K562 (cell line): ENCODE measurements at regions not wholly inside any gene's neighbourhood (a gene's known extent, or its start where the extent isn't known, plus 50 kb on each side); places are given as distances from the start of the nearest gene placed in this dataset.

Experiments
- ATAC-seq: fragments of 200-7000 bp; cut with Tn5 transposase; 3 replicates; pipeline ENCODE4 v1.9.1; 2020; ENCODE audit warnings: moderate library complexity
- BruUV-seq: library from RNA; stranded (reverse); fragments of 400-500 nt; replicated peaks from 2 replicates; lab custom pipeline; 2021; lab: Mats Ljungman, UMichigan
- CTCF ChIA-PET: fragments of 300-600 bp; formaldehyde crosslinking; extraction: SDS; loops from one replicate; lab custom pipeline; 2021; ENCODE audit warnings: low intra/inter-chr PET ratio; lab: Yijun Ruan, JAX
- POLR2A ChIA-PET: fragments of 300-600, 350-650 bp; sonication (Branson Sonifier 250); formaldehyde crosslinking; extraction: SDS; loops from one replicate; lab custom pipeline; 2021; ENCODE audit warnings: antibody characterized with exemption, inconsistent platforms; lab: Yijun Ruan, JAX
- DNase-seq, 4 experiments: peaks; one replicate each; pipeline versions ENCODE4 v3.0.0 to v3.0.0-alpha.2; 2011 to 2018; ENCODE audit warnings: low spot score in 3 of 4, mixed read lengths in 3 of 4; ENCODE audit errors: extremely low read depth in 1 of 4
- FAIRE-seq: peaks from 2 replicates; lab custom pipeline; 2011; peaks lifted over from hg19 to GRCh38; lab: Jason Lieb, UNC
- H2AFZ ChIP-seq: 2 replicates; pipeline ENCODE4 v1.6.0; 2011; ENCODE audit warnings: low read depth, low read length, control low read depth, inconsistent platforms
- H3K27ac ChIP-seq: fragments of 200-600 bp; 3 replicates; pipeline ENCODE4 v1.8.0; 2011; ENCODE audit warnings: low read depth, mild to moderate bottlenecking, control low read depth, inconsistent platforms, low read length, moderate library complexity, mixed read lengths; ENCODE audit errors: extremely low read depth
- H3K27me3 ChIP-seq, 2 experiments: fragments of 300-600 bp in 1 of 2; 2 replicates in 1 of 2; 3 replicates in 1 of 2; pipeline versions ENCODE4 v1.6.0 to v1.8.0; 2011; ENCODE audit warnings: inconsistent platforms in 2 of 2, low read length in 2 of 2, mild to moderate bottlenecking in 1 of 2, mixed read lengths in 1 of 2, moderate library complexity in 1 of 2; ENCODE audit not compliant: control insufficient read depth in 2 of 2, insufficient read depth in 2 of 2
- H3K36me3 ChIP-seq: fragments of 300-600 bp; 3 replicates; pipeline ENCODE4 v1.8.0; 2011; ENCODE audit warnings: mild to moderate bottlenecking, low read length, inconsistent platforms; ENCODE audit not compliant: control insufficient read depth, insufficient read depth
- H3K4me1 ChIP-seq, 2 experiments: fragments of 200-600 bp in 1 of 2; replicated peaks in 1 of 2; 2 replicates in 1 of 2; 3 replicates in 1 of 2; pipeline versions ENCODE4 v1.5.1 to v1.8.0; 2011; ENCODE audit warnings: inconsistent platforms in 2 of 2, low read length in 2 of 2, mild to moderate bottlenecking in 1 of 2, mixed read lengths in 1 of 2, moderate library complexity in 1 of 2; ENCODE audit not compliant: control insufficient read depth in 2 of 2, insufficient read depth in 2 of 2
- H3K4me2 ChIP-seq: 2 replicates; pipeline ENCODE4 v1.6.1; 2011; ENCODE audit warnings: low read length, control low read depth, inconsistent platforms, mixed read lengths; ENCODE audit not compliant: insufficient read depth
- H3K4me3 ChIP-seq: fragments of 200-600 bp; sonication (generic), shearing (Covaris generic); 2 replicates; pipeline ENCODE4 v1.5.1; 2016; ENCODE audit warnings: control low read depth, inconsistent platforms
- H3K79me2 ChIP-seq: fragments of 200-600 bp; 3 replicates; pipeline ENCODE4 v1.8.0; 2011; ENCODE audit warnings: low read length, inconsistent platforms; ENCODE audit not compliant: control insufficient read depth, insufficient read depth
- H3K9ac ChIP-seq, 2 experiments: 2 replicates each; pipeline versions ENCODE4 v1.6.0 to v1.6.1; 2011; ENCODE audit warnings: low read depth in 2 of 2, low read length in 2 of 2, control low read depth in 1 of 2, inconsistent platforms in 1 of 2, mild to moderate bottlenecking in 1 of 2, mixed read lengths in 1 of 2; ENCODE audit not compliant: insufficient read depth in 1 of 2
- H3K9me1 ChIP-seq: one replicate; pipeline ENCODE4 v1.6.0; 2011; ENCODE audit warnings: inconsistent platforms, mild to moderate bottlenecking, low read length, moderate library complexity; ENCODE audit not compliant: control insufficient read depth, insufficient read depth
- H3K9me3 ChIP-seq: replicated peaks from 2 replicates; pipeline ENCODE4 v1.5.1; 2011; ENCODE audit warnings: low read depth, low read length, inconsistent platforms; ENCODE audit not compliant: control insufficient read depth, insufficient read depth
- H4K20me1 ChIP-seq: replicated peaks from 2 replicates; pipeline ENCODE4 v1.6.1; 2011; ENCODE audit warnings: low read length, inconsistent platforms, mixed read lengths; ENCODE audit not compliant: control insufficient read depth, insufficient read depth
- ATF7 ChIP-seq: fragments of 450-650 bp; IDR thresholded peaks from 2 replicates; pipeline ENCODE4 v1.7.1; 2014; ENCODE audit warnings: mild to moderate bottlenecking, moderate library complexity
- C11orf30 ChIP-seq: fragments of 450-650 bp; IDR thresholded peaks from 2 replicates; pipeline ENCODE4 v1.6.1; 2016; ENCODE audit warnings: low read depth, mild to moderate bottlenecking
- CBX8 ChIP-seq: fragments of 200-600 bp; sonication (generic); IDR thresholded peaks from 2 replicates; pipeline ENCODE4 v1.6.1; 2012; ENCODE audit warnings: borderline replicate concordance, mixed run types, low read depth, mild to moderate bottlenecking, moderate library complexity, mixed read lengths, low read length, control low read depth, inconsistent platforms; ENCODE audit not compliant: poor library complexity, severe bottlenecking; ENCODE audit errors: extremely low read depth
- HCFC1 ChIP-seq: IDR thresholded peaks from 2 replicates; pipeline ENCODE4 v1.6.1; 2012; ENCODE audit warnings: low read depth, low read length, improper control_type of control experiment
- HNRNPH1 ChIP-seq: fragments of 200-400 bp; formaldehyde crosslinking; optimal IDR thresholded peaks from 2 replicates; pipeline ENCODE3; 2017; ENCODE audit warnings: low read depth, mild to moderate bottlenecking, low read length, moderate library complexity
- HNRNPK ChIP-seq: fragments of 200-400 bp; formaldehyde crosslinking; IDR thresholded peaks from one replicate; pipeline ENCODE4 v1.6.1; 2018; ENCODE audit warnings: mild to moderate bottlenecking, low read depth, low read length; ENCODE audit not compliant: poor library complexity, severe bottlenecking
- HNRNPUL1 ChIP-seq: fragments of 200-400 bp; formaldehyde crosslinking; IDR thresholded peaks from 2 replicates; pipeline ENCODE4 v1.6.1; 2017; ENCODE audit warnings: low read length
- KLF1 ChIP-seq: fragments of 450-650 bp; IDR thresholded peaks from 2 replicates; pipeline ENCODE4 v1.6.1; 2016; ENCODE audit warnings: missing genetic modification characterization, missing compliant biosample characterization
- KLF16 ChIP-seq: IDR thresholded peaks from 2 replicates; pipeline ENCODE4 v1.6.1; 2016; ENCODE audit warnings: antibody characterized with exemption
- MYC ChIP-seq, 2 experiments: fragments of 250-450 bp in 1 of 2; sonication (Bioruptor Pico) in 1 of 2; IDR thresholded peaks; 2 replicates each; pipeline versions ENCODE4 v1.5.1 to v1.6.1; 2012 to 2021; ENCODE audit warnings: low read depth in 2 of 2, borderline replicate concordance in 1 of 2, improper control_type of control experiment in 1 of 2, low read length in 1 of 2, mild to moderate bottlenecking in 1 of 2, moderate library complexity in 1 of 2
- PBX2 ChIP-seq, 2 experiments: IDR thresholded peaks in 1 of 2; conservative IDR thresholded peaks in 1 of 2; 2 replicates each; pipeline ENCODE4 v1.6.1; 2016; ENCODE audit warnings: low read depth in 2 of 2, mild to moderate bottlenecking in 1 of 2, missing compliant biosample characterization in 1 of 2, missing genetic modification characterization in 1 of 2, moderate library complexity in 1 of 2
- PTBP1 ChIP-seq: fragments of 200-400 bp; formaldehyde crosslinking; IDR thresholded peaks from 2 replicates; pipeline ENCODE4 v1.6.1; 2017; ENCODE audit warnings: low read depth, low read length
- ZFP30 ChIP-seq: fragments of 250-450 bp; sonication (Bioruptor Pico); IDR thresholded peaks from 2 replicates; pipeline ENCODE4 v1.8.0; 2022; ENCODE audit warnings: moderate library complexity, mild to moderate bottlenecking, inconsistent platforms, borderline replicate concordance
- ZNF232 ChIP-seq: sonication (generic); formaldehyde crosslinking; IDR thresholded peaks from 2 replicates; pipeline ENCODE4 v1.8.0; 2022; ENCODE audit warnings: mild to moderate bottlenecking, missing genetic modification reagents
- ZNF507 ChIP-seq: conservative IDR thresholded peaks from 2 replicates; pipeline ENCODE4 v1.6.1; 2017; ENCODE audit warnings: missing genetic modification characterization, missing compliant biosample characterization
- ZNF551 ChIP-seq: fragments of 250-450 bp; sonication (Bioruptor Pico); IDR thresholded peaks from 2 replicates; pipeline ENCODE4 v1.5.0; 2021; ENCODE audit warnings: mild to moderate bottlenecking, moderate library complexity
- ZNF589 ChIP-seq: fragments of 200-800 bp; sonication (Bioruptor generic); IDR thresholded peaks from 2 replicates; pipeline ENCODE4 v1.6.1; 2016; ENCODE audit warnings: low read depth, missing genetic modification characterization, missing compliant biosample characterization
- ZNF639 ChIP-seq, 2 experiments: fragments of 200-800 bp in 1 of 2; sonication (Bioruptor generic) in 1 of 2; sonication (generic) in 1 of 2; formaldehyde crosslinking in 1 of 2; IDR thresholded peaks in 1 of 2; conservative IDR thresholded peaks in 1 of 2; 2 replicates each; pipeline versions ENCODE4 v1.5.0 to v1.6.1; 2016 to 2020; ENCODE audit warnings: missing compliant biosample characterization in 1 of 2, missing genetic modification characterization in 1 of 2, missing genetic modification reagents in 1 of 2
- WGBS: fragments of 100-300 bp; shearing (Covaris generic); methylation state at CpG from one replicate; pipeline ENCODE4 v1.1.6; 2016; ENCODE audit warnings: low coverage, mixed read lengths; ENCODE audit not compliant: insufficient coverage; ENCODE audit errors: missing lambda C conversion rate; 5-methylcytosine and 5-hydroxymethylcytosine counted together
- in situ Hi-C: fragments of 300-500 bp; cut with MboI; formaldehyde crosslinking; loops from 4 replicates; pipeline ENCODE4 v1.15.0; 2018; ENCODE audit warnings: inconsistent platforms, mixed read lengths
- intact Hi-C: fragments of 100-400 bp; cut with micrococcal nuclease; formaldehyde crosslinking; loops from 2 replicates; pipeline ENCODE4 v1.14.2; 2022

GRCh38 chr11:115617767-115618166 is 113.6 kb upstream of the CADM1 start:
- ChIA-PET POLR2A (interaction anchor here (0.6 kb wide), 1 partner anchor 95 kb away, joined by 3 read pairs; no protein-coding TSS in a partner anchor), CTCF (no interaction called here)
- H3K9me3 ChIP-seq = no peaks in the 10 kb centered on the region
- H3K9me1 ChIP-seq = no peaks in the 10 kb centered on the region
- no peak overlapping the region for H3K4me3 ChIP-seq
- in situ Hi-C loops = no loop called here
- H4K20me1 ChIP-seq = 0 out of 2 replicates have a peak, but pooled peaks cover 4% of the 10 kb centered on the region
- FAIRE-seq = no peak
- no TSS peak for BruUV-seq
- intact Hi-C loops = no loop called here
- no peaks in the 10 kb centered on the region for H3K27me3 ChIP-seq
- DNase-seq = no peak
- H3K4me1 ChIP-seq = no peaks in the 10 kb centered on the region
- TF ChIP-seq ZFP30 (CRISPR knock-in tag) = no peak
- no peak for TF ChIP-seq ZNF589 (CRISPR knock-in tag)
- TF ChIP-seq KLF16 = no peak
- no peak for TF ChIP-seq ZNF507 (tag)
- TF ChIP-seq CBX8 = no peak
- TF ChIP-seq HNRNPK = no peak
- TF ChIP-seq KLF1 (tag) = no peak
- no peak for TF ChIP-seq ATF7
- no peak for TF ChIP-seq MYC (IDR thresholded peaks at IDR 0.05; ENCODE audit: low read depth, low read length)
- TF ChIP-seq MYC (CRISPR knock-in tag; IDR thresholded peaks at IDR 0.05; ENCODE audit: borderline replicate concordance, low read depth) = no peak
- TF ChIP-seq HCFC1 = no peak
- TF ChIP-seq ZNF232 (CRISPR knock-in tag) = no peak
- no peak for TF ChIP-seq C11orf30
- no peak for TF ChIP-seq HNRNPH1
- no peak for TF ChIP-seq ZNF639 (CRISPR knock-in tag; conservative IDR thresholded peaks at IDR 0.05 in 1 of 2, IDR thresholded peaks at IDR 0.05 in 1 of 2)
- no peak for TF ChIP-seq ZNF551 (CRISPR knock-in tag)
- no peak for TF ChIP-seq HNRNPUL1
- TF ChIP-seq PTBP1 = no peak
- no peak for TF ChIP-seq PBX2 (CRISPR knock-in tag; IDR thresholded peaks at IDR 0.05; ENCODE audit: low read depth)
- TF ChIP-seq PBX2 (tag; conservative IDR thresholded peaks at IDR 0.05; ENCODE audit: low read depth) = no peak
- TF ChIP-seq, all 486 proteins: peak for 0
- H3K4me2 ChIP-seq = no peak overlapping the region
- H3K9ac ChIP-seq = no peak overlapping the region
- 0% methylated on average over 2 of the region's 2 CpGs for WGBS
- no peak overlapping the region for H3K27ac ChIP-seq
- no peaks in the 10 kb centered on the region for H3K36me3 ChIP-seq
- H3K79me2 ChIP-seq = no peaks in the 10 kb centered on the region
- H2AFZ ChIP-seq = no peak overlapping the region
- no peak for ATAC-seq
